ENCODE measurements at regions not wholly inside any gene's neighbourhood (a gene's known extent, or its start where the extent isn't known, plus 50 kb on each side); places are given as distances from the start of the nearest gene placed in this dataset.

GRCh38 chr7:32219416-32219815 lies 149.2 kb upstream of the PDE1C start:
- no peaks in the 10 kb centered on the region for H3K79me2 ChIP-seq (ENCODE audit: insufficient read depth, low read length)

GRCh38 chr7:32218741-32219288 lies 148.6 kb upstream of the PDE1C start:
- no peaks in the 10 kb centered on the region for H4K20me1 ChIP-seq (ENCODE audit: insufficient read depth, low read length)
- H3K36me3 ChIP-seq (ENCODE audit: insufficient read depth, low read length): no peaks in the 10 kb centered on the region
- H3K79me2 ChIP-seq (ENCODE audit: insufficient read depth, low read length): no peaks in the 10 kb centered on the region
- no peaks in the 10 kb centered on the region for H3K9me3 ChIP-seq (ENCODE audit: low read depth, low read length)
- DNase-seq (ENCODE audit: insufficient read length, low spot score, missing footprints): no peak
- peaks cover 4% of the 10 kb centered on the region for H3K27me3 ChIP-seq (ENCODE audit: insufficient read depth, low read length)
- no peak overlapping the region for H3K4me2 ChIP-seq (ENCODE audit: insufficient read depth, low read length)
- no peak for TF ChIP-seq CTCF (IDR thresholded peaks at IDR 0.05; ENCODE audit: extremely low read depth, low read depth, low read length)
- H2AFZ ChIP-seq (ENCODE audit: low read length): no peak overlapping the region
- no peaks in the 10 kb centered on the region for H3K4me1 ChIP-seq (ENCODE audit: insufficient read depth, low read length)
- H3K27ac ChIP-seq (ENCODE audit: low read depth, low read length): no peak overlapping the region
- no peak overlapping the region for H3K4me3 ChIP-seq (ENCODE audit: insufficient read depth, low read length)

More at GRCh38 chr7:32219416-32219815, 149.2 kb upstream of the PDE1C start:
- Histone ChIP-seq H3K4me1 (ENCODE audit: insufficient read depth, low read length) (no peaks in the 10 kb centered on the region), H3K4me2 (ENCODE audit: insufficient read depth, low read length) (no peak overlapping the region), H3K27ac (ENCODE audit: low read depth, low read length) (no peak overlapping the region), H3K4me3 (ENCODE audit: insufficient read depth, low read length) (no peak overlapping the region), H2AFZ (ENCODE audit: low read length) (no peak overlapping the region), H3K36me3 (ENCODE audit: insufficient read depth, low read length) (no peaks in the 10 kb centered on the region), H3K9me3 (ENCODE audit: low read depth, low read length) (no peaks in the 10 kb centered on the region), H3K27me3 (ENCODE audit: insufficient read depth, low read length) (peaks cover 4% of the 10 kb centered on the region), H4K20me1 (ENCODE audit: insufficient read depth, low read length) (no peaks in the 10 kb centered on the region)
- TF ChIP-seq CTCF (IDR thresholded peaks at IDR 0.05; ENCODE audit: extremely low read depth, low read depth, low read length): no peak
- peak; percentile 13 for DNase-seq (ENCODE audit: insufficient read length, low spot score, missing footprints)

- Histone ChIP-seq H3K36me3 (ENCODE audit: insufficient read depth, low read length) (no peaks in the 10 kb centered on the region), H3K79me2 (ENCODE audit: insufficient read depth, low read length) (no peaks in the 10 kb centered on the region), H3K9me3 (ENCODE audit: low read depth, low read length) (no peaks in the 10 kb centered on the region), H3K4me3 (ENCODE audit: insufficient read depth, low read length) (no peak overlapping the region), H3K27me3 (ENCODE audit: insufficient read depth, low read length) (peaks cover 4% of the 10 kb centered on the region), H3K4me1 (ENCODE audit: insufficient read depth, low read length) (no peaks in the 10 kb centered on the region), H3K27ac (ENCODE audit: low read depth, low read length) (no peak overlapping the region), H3K4me2 (ENCODE audit: insufficient read depth, low read length) (no peak overlapping the region), H4K20me1 (ENCODE audit: insufficient read depth, low read length) (no peaks in the 10 kb centered on the region), H2AFZ (ENCODE audit: low read length) (no peak overlapping the region)
- DNase-seq (ENCODE audit: insufficient read length, low spot score, missing footprints): no peak
- TF ChIP-seq CTCF (IDR thresholded peaks at IDR 0.05; ENCODE audit: extremely low read depth, low read depth, low read length): no peak
Measured at GRCh38 chr7:32218154-32218467, 147.9 kb upstream of the PDE1C start.

- TF ChIP-seq CTCF (IDR thresholded peaks at IDR 0.05; ENCODE audit: extremely low read depth, low read depth, low read length): no peak
- H3K4me2 ChIP-seq (ENCODE audit: insufficient read depth, low read length): no peak overlapping the region
- peak; percentile 30 for DNase-seq (ENCODE audit: insufficient read length, low spot score, missing footprints)
- no peaks in the 10 kb centered on the region for H3K79me2 ChIP-seq (ENCODE audit: insufficient read depth, low read length)
- H3K27ac ChIP-seq (ENCODE audit: low read depth, low read length): no peak overlapping the region
- no peaks in the 10 kb centered on the region for H3K4me1 ChIP-seq (ENCODE audit: insufficient read depth, low read length)
- H2AFZ ChIP-seq (ENCODE audit: low read length): no peak overlapping the region
- H3K4me3 ChIP-seq (ENCODE audit: insufficient read depth, low read length): no peak overlapping the region
- no peaks in the 10 kb centered on the region for H4K20me1 ChIP-seq (ENCODE audit: insufficient read depth, low read length)
- peaks cover 4% of the 10 kb centered on the region for H3K27me3 ChIP-seq (ENCODE audit: insufficient read depth, low read length)
- no peaks in the 10 kb centered on the region for H3K9me3 ChIP-seq (ENCODE audit: low read depth, low read length)
- H3K36me3 ChIP-seq (ENCODE audit: insufficient read depth, low read length): no peaks in the 10 kb centered on the region
Measured at GRCh38 chr7:32217341-32218153, 147.3 kb upstream of the PDE1C start.

Measured in osteoblast (primary cell).